ENCODE measurements at regions not wholly inside any gene's neighbourhood (a gene's known extent, or its start where the extent isn't known, plus 50 kb on each side); places are given as distances from the start of the nearest gene placed in this dataset.

GRCh38 chr5:12277504-12278192, 373.4 kb upstream of the CTNND2 start:
- no peak for DNase-seq (ENCODE audit: low read depth in 2 of 2)
- Histone ChIP-seq H3K9me3 (ENCODE audit: control insufficient read depth, insufficient read depth, low read depth, low read length) (no peaks in the 10 kb centered on the region), H3K9ac (ENCODE audit: insufficient read depth, low read length) (no peak overlapping the region), H3K36me3 (ENCODE audit: control insufficient read depth, insufficient read depth, low read length) (no peaks in the 10 kb centered on the region), H3K79me2 (ENCODE audit: control insufficient read depth, insufficient read depth, low read length) (no peaks in the 10 kb centered on the region), H3K27ac (ENCODE audit: insufficient read depth, low read length) (no peak overlapping the region), H4K20me1 (ENCODE audit: control insufficient read depth, extremely low read depth, insufficient read depth, low read length) (no peaks in the 10 kb centered on the region), H3K4me1 (ENCODE audit: control insufficient read depth, extremely low read depth, insufficient read depth, low read length) (no peaks in the 10 kb centered on the region), H3K4me3 (replicated peaks in 1 of 4; ENCODE audit: control extremely low read depth in 1 of 4, insufficient read depth in 1 of 4, low read depth in 3 of 4, low read length in 4 of 4) (no peak overlapping the region), H3K27me3 (ENCODE audit: control insufficient read depth, insufficient read depth, low read length) (no peaks in the 10 kb centered on the region), H2AFZ (ENCODE audit: low read length) (no peak overlapping the region), H3K4me2 (ENCODE audit: extremely low read depth, insufficient read depth, low read length) (no peak overlapping the region)
- TF ChIP-seq CTCF (conservative IDR thresholded peaks at IDR 0.05 in 1 of 2, IDR thresholded peaks at IDR 0.05 in 1 of 2; ENCODE audit: low read depth in 1 of 2, low read length in 2 of 2) (no peak), EZH2 (IDR thresholded peaks at IDR 0.05; ENCODE audit: low read length, missing control alignments) (no peak)

DNA sequence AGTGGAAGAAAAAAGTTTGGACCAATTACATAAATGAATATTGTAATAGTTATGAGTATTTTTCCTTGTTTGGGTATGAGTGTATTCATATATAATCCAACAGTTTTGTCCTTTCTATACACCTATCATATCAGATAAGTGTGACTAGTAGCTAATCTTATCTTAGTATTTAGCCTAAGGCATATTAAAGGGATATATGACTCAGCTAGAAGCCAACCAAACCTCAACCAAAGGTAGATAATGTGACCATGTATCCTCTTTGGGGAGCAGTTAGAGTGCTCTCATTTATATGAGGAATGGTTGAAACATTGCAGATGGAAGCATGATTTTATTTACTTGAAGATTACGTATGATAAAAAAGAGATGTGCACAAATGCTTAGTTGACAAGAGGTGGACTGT, 370.0 kb upstream of the CTNND2 start:
- no peak overlapping the region for H3K4me2 ChIP-seq (ENCODE audit: extremely low read depth, insufficient read depth, low read length)
- H3K36me3 ChIP-seq (ENCODE audit: control insufficient read depth, insufficient read depth, low read length): no peaks in the 10 kb centered on the region
- no peaks in the 10 kb centered on the region for H3K79me2 ChIP-seq (ENCODE audit: control insufficient read depth, insufficient read depth, low read length)
- H3K27me3 ChIP-seq (ENCODE audit: control insufficient read depth, insufficient read depth, low read length): no peaks in the 10 kb centered on the region
- H3K9ac ChIP-seq (ENCODE audit: insufficient read depth, low read length): no peak overlapping the region
- no peak overlapping the region for H2AFZ ChIP-seq (ENCODE audit: low read length)
- TF ChIP-seq EZH2 (IDR thresholded peaks at IDR 0.05; ENCODE audit: low read length, missing control alignments) (no peak), CTCF (conservative IDR thresholded peaks at IDR 0.05 in 1 of 2, IDR thresholded peaks at IDR 0.05 in 1 of 2; ENCODE audit: low read depth in 1 of 2, low read length in 2 of 2) (no peak)
- no peak overlapping the region for H3K27ac ChIP-seq (ENCODE audit: insufficient read depth, low read length)
- no peaks in the 10 kb centered on the region for H4K20me1 ChIP-seq (ENCODE audit: control insufficient read depth, extremely low read depth, insufficient read depth, low read length)
- no peaks in the 10 kb centered on the region for H3K9me3 ChIP-seq (ENCODE audit: control insufficient read depth, insufficient read depth, low read depth, low read length)
- no peaks in the 10 kb centered on the region for H3K4me1 ChIP-seq (ENCODE audit: control insufficient read depth, extremely low read depth, insufficient read depth, low read length)
- H3K4me3 ChIP-seq (replicated peaks in 1 of 4; ENCODE audit: control extremely low read depth in 1 of 4, insufficient read depth in 1 of 4, low read depth in 3 of 4, low read length in 4 of 4): no peak overlapping the region
- DNase-seq (ENCODE audit: low read depth in 2 of 2): no peak

- Histone ChIP-seq H4K20me1 (ENCODE audit: control insufficient read depth, extremely low read depth, insufficient read depth, low read length) (no peaks in the 10 kb centered on the region), H3K27me3 (ENCODE audit: control insufficient read depth, insufficient read depth, low read length) (no peaks in the 10 kb centered on the region), H2AFZ (ENCODE audit: low read length) (no peak overlapping the region), H3K4me3 (replicated peaks in 1 of 4; ENCODE audit: control extremely low read depth in 1 of 4, insufficient read depth in 1 of 4, low read depth in 3 of 4, low read length in 4 of 4) (no peak overlapping the region), H3K4me1 (ENCODE audit: control insufficient read depth, extremely low read depth, insufficient read depth, low read length) (no peaks in the 10 kb centered on the region), H3K36me3 (ENCODE audit: control insufficient read depth, insufficient read depth, low read length) (no peaks in the 10 kb centered on the region), H3K9ac (ENCODE audit: insufficient read depth, low read length) (no peak overlapping the region), H3K79me2 (ENCODE audit: control insufficient read depth, insufficient read depth, low read length) (no peaks in the 10 kb centered on the region), H3K27ac (ENCODE audit: insufficient read depth, low read length) (no peak overlapping the region), H3K9me3 (ENCODE audit: control insufficient read depth, insufficient read depth, low read depth, low read length) (no peaks in the 10 kb centered on the region), H3K4me2 (ENCODE audit: extremely low read depth, insufficient read depth, low read length) (no peak overlapping the region)
- TF ChIP-seq EZH2 (IDR thresholded peaks at IDR 0.05; ENCODE audit: low read length, missing control alignments): no peak
- no peak for TF ChIP-seq CTCF (conservative IDR thresholded peaks at IDR 0.05 in 1 of 2, IDR thresholded peaks at IDR 0.05 in 1 of 2; ENCODE audit: low read depth in 1 of 2, low read length in 2 of 2)
- peak in 1 of 2 donors; percentile 1 for DNase-seq (ENCODE audit: low read depth in 2 of 2)
Observed at GRCh38 chr5:12272389-12272788, 368.1 kb upstream of the CTNND2 start.

Data from fibroblast of lung (primary cell).